Caco-2 (cell line): ENCODE measurements at regions not wholly inside any gene's neighbourhood (a gene's known extent, or its start where the extent isn't known, plus 50 kb on each side); places are given as distances from the start of the nearest gene placed in this dataset.
"Not testable (repeated sequence)": the region's sequence is repeated elsewhere in the genome, so short reads cannot be mapped to it uniquely, and the experiment has no call there.

Source experiments
- BruUV-seq: library from RNA; stranded (reverse); fragments of 400-500 nt; replicated peaks from 2 replicates; lab custom pipeline; 2021; lab: Mats Ljungman, UMichigan
- CTCF ChIA-PET: fragments of 300-600 bp; sonication (Branson Sonifier 250); formaldehyde crosslinking; loops from one replicate; lab custom pipeline; 2022; ENCODE audit warnings: antibody characterized with exemption; lab: Charles Lee
- POLR2A ChIA-PET: fragments of 300-600 bp; sonication (Branson Sonifier 250); formaldehyde crosslinking; loops from one replicate; lab custom pipeline; 2022; ENCODE audit warnings: antibody characterized with exemption; lab: Charles Lee
- DNase-seq, 2 experiments: peaks; one replicate each; pipeline versions ENCODE4 v3.0.0 to v3.0.0-alpha.2; 2020 to 2022
- H3K27me3 ChIP-seq: replicated peaks from 2 replicates; pipeline ENCODE4 v1.6.0; 2011; ENCODE audit warnings: low read length; ENCODE audit not compliant: control insufficient read depth, insufficient read depth
- H3K36me3 ChIP-seq: 2 replicates; pipeline ENCODE4 v1.5.1; 2011; ENCODE audit warnings: low read length; ENCODE audit not compliant: control insufficient read depth, insufficient read depth
- H3K4me1 ChIP-seq: fragments of 250-450 bp; sonication (Bioruptor Pico); 2 replicates; pipeline ENCODE4 v1.5.1; 2020; ENCODE audit warnings: mild to moderate bottlenecking
- H3K4me3 ChIP-seq: 2 replicates; pipeline ENCODE4 v1.5.1; 2011; ENCODE audit warnings: low read depth, mild to moderate bottlenecking, control low read depth, low read length
- H3K9me3 ChIP-seq: fragments of 250-450 bp; sonication (Bioruptor Pico); 2 replicates; pipeline ENCODE4 v1.5.1; 2020; ENCODE audit warnings: mild to moderate bottlenecking, moderate library complexity
- H3K27ac Mint-ChIP-seq: one replicate; pipeline ENCODE4 v1.8.0; 2022; ENCODE audit warnings: mixed read lengths; ENCODE audit not compliant: unreplicated experiment
- H3K27me3 Mint-ChIP-seq: one replicate; pipeline ENCODE4 v1.8.0; 2022; ENCODE audit warnings: mixed read lengths; ENCODE audit not compliant: insufficient read depth, unreplicated experiment
- H3K36me3 Mint-ChIP-seq: one replicate; pipeline ENCODE4 v1.8.0; 2022; ENCODE audit warnings: mild to moderate bottlenecking, mixed read lengths; ENCODE audit not compliant: insufficient read depth, unreplicated experiment
- H3K4me1 Mint-ChIP-seq: one replicate; pipeline ENCODE4 v1.8.0; 2022; ENCODE audit warnings: low read depth, mixed read lengths; ENCODE audit not compliant: unreplicated experiment
- H3K4me3 Mint-ChIP-seq: one replicate; pipeline ENCODE4 v1.8.0; 2022; ENCODE audit warnings: mild to moderate bottlenecking, moderate library complexity, mixed read lengths; ENCODE audit not compliant: unreplicated experiment
- H3K9me3 Mint-ChIP-seq: one replicate; pipeline ENCODE4 v1.8.0; 2022; ENCODE audit warnings: mixed read lengths; ENCODE audit not compliant: unreplicated experiment
- intact Hi-C: fragments of 100-400 bp; cut with micrococcal nuclease; formaldehyde crosslinking; loops from one replicate; pipeline ENCODE4 v1.10.0; 2022; ENCODE audit not compliant: unreplicated experiment
- TF ChIP-seq, protein P1 (sequence below), 2 experiments: fragments of 200-600 bp in 1 of 2; IDR thresholded peaks; 1 replicate in 1 of 2; 2 replicates in 1 of 2; pipeline versions ENCODE4 v1.5.1 to v1.8.0; 2011 to 2022; ENCODE audit warnings: antibody characterized with exemption in 1 of 2, control low read depth in 1 of 2, inconsistent platforms in 1 of 2, low read depth in 1 of 2, low read length in 1 of 2, mild to moderate bottlenecking in 1 of 2, moderate library complexity in 1 of 2; ENCODE audit not compliant: insufficient read depth in 1 of 2, severe bottlenecking in 1 of 2, unreplicated experiment in 1 of 2

DNA sequence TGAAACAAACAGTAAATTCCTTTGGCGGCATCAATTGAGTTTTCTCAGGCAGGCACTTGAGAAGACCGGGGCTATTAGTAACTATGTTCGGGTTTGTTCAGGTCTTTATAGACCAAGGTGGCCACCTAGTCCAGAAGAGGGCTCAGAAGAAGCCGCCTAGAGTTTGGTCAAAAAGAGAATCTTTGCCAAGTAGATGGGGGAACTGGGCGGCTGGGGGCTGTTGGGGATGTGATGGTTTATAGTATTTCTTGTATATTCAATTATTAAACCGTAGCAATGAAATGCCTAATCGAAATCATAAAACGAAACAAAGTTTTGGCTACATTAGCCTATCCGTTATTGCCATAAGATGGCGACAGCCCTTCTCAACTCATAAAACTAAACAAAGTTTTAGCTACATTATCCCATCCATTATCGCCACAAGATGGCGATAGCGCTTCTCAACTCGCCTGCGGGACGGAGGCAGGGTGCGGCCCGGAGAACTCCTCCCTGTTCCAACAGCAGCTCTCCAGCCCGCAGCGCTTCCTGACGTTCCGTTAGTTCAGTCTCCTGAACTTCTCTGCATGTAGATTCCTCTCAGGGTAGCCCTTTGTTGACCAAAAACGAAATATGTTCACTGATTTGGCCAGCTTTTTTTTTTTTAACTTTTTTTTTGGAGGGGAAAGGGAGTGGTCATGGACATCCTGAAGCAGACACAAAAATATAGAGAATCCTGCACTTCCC, 120.5 kb upstream of the PRSS16 start:
- no peaks in the 10 kb centered on the region for H3K9me3 Mint-ChIP-seq
- TF ChIP-seq, protein P1, sequence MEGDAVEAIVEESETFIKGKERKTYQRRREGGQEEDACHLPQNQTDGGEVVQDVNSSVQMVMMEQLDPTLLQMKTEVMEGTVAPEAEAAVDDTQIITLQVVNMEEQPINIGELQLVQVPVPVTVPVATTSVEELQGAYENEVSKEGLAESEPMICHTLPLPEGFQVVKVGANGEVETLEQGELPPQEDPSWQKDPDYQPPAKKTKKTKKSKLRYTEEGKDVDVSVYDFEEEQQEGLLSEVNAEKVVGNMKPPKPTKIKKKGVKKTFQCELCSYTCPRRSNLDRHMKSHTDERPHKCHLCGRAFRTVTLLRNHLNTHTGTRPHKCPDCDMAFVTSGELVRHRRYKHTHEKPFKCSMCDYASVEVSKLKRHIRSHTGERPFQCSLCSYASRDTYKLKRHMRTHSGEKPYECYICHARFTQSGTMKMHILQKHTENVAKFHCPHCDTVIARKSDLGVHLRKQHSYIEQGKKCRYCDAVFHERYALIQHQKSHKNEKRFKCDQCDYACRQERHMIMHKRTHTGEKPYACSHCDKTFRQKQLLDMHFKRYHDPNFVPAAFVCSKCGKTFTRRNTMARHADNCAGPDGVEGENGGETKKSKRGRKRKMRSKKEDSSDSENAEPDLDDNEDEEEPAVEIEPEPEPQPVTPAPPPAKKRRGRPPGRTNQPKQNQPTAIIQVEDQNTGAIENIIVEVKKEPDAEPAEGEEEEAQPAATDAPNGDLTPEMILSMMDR (IDR thresholded peaks at IDR 0.05; ENCODE audit: insufficient read depth in 1 of 2, low read depth in 1 of 2, low read length in 1 of 2, severe bottlenecking in 1 of 2, unreplicated experiment in 1 of 2) = peak; percentile 75 to 80
- intact Hi-C loops = loop anchor here (1.0 to 2.0 kb wide), 2 partner anchors 30 kb away; no protein-coding TSS in a partner anchor
- Histone ChIP-seq H3K4me1 (no peaks in the 10 kb centered on the region), H3K27me3 (no peaks in the 10 kb centered on the region), H3K36me3 (no peaks in the 10 kb centered on the region), H3K9me3 (no peaks in the 10 kb centered on the region), H3K4me3 (peak overlapping the region; percentile 22; the same call in 1 of the 2 replicates)
- ChIA-PET CTCF (interaction anchor here (0.6 to 1.7 kb wide), 12 partner anchors 12 to 1859 kb away, joined by 3 to 12 read pairs (median 3); a partner anchor contains a TSS), POLR2A (interaction anchor here (0.5 to 1.1 kb wide), 3 partner anchors 20 to 705 kb away, joined by 3 to 8 read pairs (median 7); a partner anchor contains a TSS)
- DNase-seq = peak; percentile 84 to 88
- peak overlapping the region; percentile 71 for H3K4me3 Mint-ChIP-seq
- H3K4me1 Mint-ChIP-seq = no peaks in the 10 kb centered on the region
- H3K27ac Mint-ChIP-seq = no peak overlapping the region
- no TSS peak for BruUV-seq
- H3K27me3 Mint-ChIP-seq = no peaks in the 10 kb centered on the region
- H3K36me3 Mint-ChIP-seq = peaks cover 15% of the 10 kb centered on the region

DNA sequence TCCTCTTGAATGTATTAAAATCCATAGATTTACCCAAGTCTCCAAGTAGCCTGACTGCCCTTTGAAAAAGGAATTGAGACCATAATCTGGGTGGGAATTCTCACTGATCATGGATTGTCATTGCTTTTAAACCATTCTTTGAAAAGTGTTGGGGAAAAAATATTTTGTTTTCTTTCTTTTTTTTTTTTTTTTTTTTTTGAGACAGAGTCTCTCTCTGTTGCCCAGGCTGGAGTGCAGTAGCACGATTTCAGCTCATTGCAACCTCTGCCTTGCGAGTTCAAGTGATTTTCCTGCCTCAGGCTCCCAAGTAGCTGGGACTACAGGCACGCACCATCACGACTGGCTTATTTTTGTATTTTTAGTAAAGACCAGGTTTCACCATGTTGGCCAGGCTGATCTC, 119.6 kb upstream of the PRSS16 start:
- H3K9me3 Mint-ChIP-seq, H3K4me1 Mint-ChIP-seq, POLR2A ChIA-PET, BruUV-seq, H3K9me3 ChIP-seq, H3K4me1 ChIP-seq, H3K4me3 ChIP-seq, H3K4me3 Mint-ChIP-seq, H3K27me3 Mint-ChIP-seq, DNase-seq, H3K27ac Mint-ChIP-seq, H3K36me3 ChIP-seq, H3K27me3 ChIP-seq: not testable (repeated sequence)
- intact Hi-C loops = loop anchor here (1.0 to 2.0 kb wide), 2 partner anchors 29 to 31 kb away; no protein-coding TSS in a partner anchor
- CTCF ChIA-PET = interaction anchor here (0.6 kb wide), 1 partner anchor 250 kb away, joined by 3 read pairs; no protein-coding TSS in a partner anchor
- H3K36me3 Mint-ChIP-seq = peaks cover 15% of the 10 kb centered on the region

DNA sequence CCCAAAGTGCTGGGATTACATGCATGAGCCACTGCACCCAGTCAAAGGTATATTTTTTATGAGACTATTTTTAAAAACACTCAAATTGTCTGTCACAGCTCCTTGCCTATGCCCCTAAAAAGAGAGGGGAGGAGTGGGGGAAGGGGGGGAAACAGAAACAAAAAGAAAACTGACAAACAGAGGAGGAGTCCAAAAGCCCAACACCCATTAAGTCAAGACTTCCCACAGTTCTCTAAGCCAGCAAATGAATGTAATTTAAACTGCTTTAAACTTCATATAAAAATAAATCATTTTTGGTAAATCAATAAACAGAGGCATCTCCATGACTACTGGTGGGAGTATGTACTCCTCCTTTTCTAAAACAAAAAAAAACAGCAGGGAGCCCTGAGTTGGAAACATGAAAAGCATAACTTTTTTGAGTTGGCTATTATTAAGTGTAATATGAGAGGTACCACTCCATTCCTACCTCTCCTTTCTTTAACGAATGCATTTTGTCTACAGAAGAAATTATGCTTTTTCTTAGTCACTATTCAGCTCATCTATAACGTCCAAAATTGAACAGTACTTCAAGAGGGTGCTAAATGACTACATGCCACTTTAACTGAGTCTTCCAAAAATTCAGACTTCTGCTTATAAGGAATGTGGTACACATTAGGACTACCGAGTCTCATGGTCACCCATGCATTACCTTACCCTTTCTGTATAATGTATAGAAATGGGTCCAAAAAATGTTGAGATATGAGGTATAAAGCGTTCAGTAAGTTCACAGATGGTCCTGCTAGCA, 119.0 kb upstream of the PRSS16 start:
- no peak for DNase-seq
- Histone ChIP-seq H3K27me3 (no peaks in the 10 kb centered on the region), H3K4me1 (no peaks in the 10 kb centered on the region), H3K4me3 (no peak overlapping the region), H3K9me3 (no peaks in the 10 kb centered on the region), H3K36me3 (no peaks in the 10 kb centered on the region)
- peaks cover 15% of the 10 kb centered on the region for H3K36me3 Mint-ChIP-seq
- ChIA-PET POLR2A (no interaction called here), CTCF (interaction anchor here (0.6 kb wide), 1 partner anchor 249 kb away, joined by 3 read pairs; no protein-coding TSS in a partner anchor)
- intact Hi-C loops = no loop called here
- no peak overlapping the region for H3K27ac Mint-ChIP-seq
- TF ChIP-seq, protein P1 (IDR thresholded peaks at IDR 0.05; ENCODE audit: insufficient read depth in 1 of 2, low read depth in 1 of 2, low read length in 1 of 2, severe bottlenecking in 1 of 2, unreplicated experiment in 1 of 2) = no peak
- BruUV-seq = no TSS peak
- H3K4me1 Mint-ChIP-seq = no peaks in the 10 kb centered on the region
- no peak overlapping the region for H3K4me3 Mint-ChIP-seq
- no peaks in the 10 kb centered on the region for H3K9me3 Mint-ChIP-seq
- no peaks in the 10 kb centered on the region for H3K27me3 Mint-ChIP-seq
